SU-DHL-6 (cell line): ENCODE measurements at regions not wholly inside any gene's neighbourhood (a gene's known extent, or its start where the extent isn't known, plus 50 kb on each side); places are given as distances from the start of the nearest gene placed in this dataset.

ENCODE experiments used
- H2AFZ ChIP-seq: fragments of 200-600 bp; sonication (generic); 2 replicates; pipeline ENCODE4 v1.6.1; 2014; ENCODE audit warnings: low read depth, mild to moderate bottlenecking, moderate library complexity, mixed read lengths, antibody characterized with exemption, low read length; ENCODE audit not compliant: severe bottlenecking
- H3F3A ChIP-seq: fragments of 200-600 bp; shearing (Covaris generic); 2 replicates; pipeline ENCODE4 v1.6.0; 2016; ENCODE audit warnings: antibody characterized with exemption, mild to moderate bottlenecking; ENCODE audit not compliant: insufficient read depth
- H3K27ac ChIP-seq: fragments of 200-600 bp; sonication (generic); 2 replicates; pipeline ENCODE4 v1.5.1; 2016; ENCODE audit warnings: low read depth, mild to moderate bottlenecking, low read length, moderate library complexity, mixed read lengths
- H3K27me3 ChIP-seq: fragments of 200-600 bp; sonication (generic), shearing (Covaris generic); 2 replicates; pipeline ENCODE4 v1.6.0; 2014; ENCODE audit warnings: mild to moderate bottlenecking, low read length
- H3K36me3 ChIP-seq: fragments of 200-600 bp; sonication (generic); 2 replicates; pipeline ENCODE4 v1.6.1; 2014; ENCODE audit warnings: mild to moderate bottlenecking, low read length, mixed read lengths
- H3K4me2 ChIP-seq: fragments of 300-600, 200-600 bp; shearing (Covaris generic), sonication (generic); 2 replicates; pipeline ENCODE4 v1.6.0; 2014; ENCODE audit warnings: low read length, low read depth, mild to moderate bottlenecking; ENCODE audit not compliant: poor library complexity, severe bottlenecking
- H3K4me3 ChIP-seq: fragments of 200-600 bp; sonication (generic); 2 replicates; pipeline ENCODE4 v1.5.1; 2014; ENCODE audit warnings: antibody characterized with exemption, low read length, mild to moderate bottlenecking, mixed read lengths; ENCODE audit not compliant: insufficient read depth, poor library complexity, severe bottlenecking
- H3K79me2 ChIP-seq: fragments of 200-600 bp; sonication (generic); 2 replicates; pipeline ENCODE4 v1.6.1; 2014; ENCODE audit warnings: mild to moderate bottlenecking, low read length, moderate library complexity; ENCODE audit not compliant: insufficient read depth
- H3K9ac ChIP-seq: fragments of 200-600 bp; sonication (generic); 2 replicates; pipeline ENCODE4 v1.7.0; 2014; ENCODE audit warnings: mild to moderate bottlenecking, low read length
- H3K9me2 ChIP-seq: fragments of 200-600 bp; sonication (generic); replicated peaks from 2 replicates; pipeline ENCODE4 v1.6.1; 2014; ENCODE audit warnings: low read length; ENCODE audit not compliant: insufficient read depth
- H3K9me3 ChIP-seq: fragments of 200-600 bp; sonication (generic); 2 replicates; pipeline ENCODE4 v1.6.1; 2014; ENCODE audit warnings: low read length, mixed read lengths; ENCODE audit not compliant: insufficient read depth
- H4K20me1 ChIP-seq: fragments of 200-600 bp; sonication (generic); 2 replicates; pipeline ENCODE4 v1.6.1; 2014; ENCODE audit warnings: low read depth, mild to moderate bottlenecking, antibody characterized with exemption, low read length, moderate library complexity, mixed read lengths
- CTCF ChIP-seq: fragments of 200-600 bp; sonication (generic); IDR thresholded peaks from one replicate; pipeline ENCODE4 v1.5.1; 2017; ENCODE audit warnings: antibody characterized with exemption, mild to moderate bottlenecking, low read length, moderate library complexity; ENCODE audit not compliant: insufficient read depth, poor library complexity, severe bottlenecking
- EZH2phosphoT487 ChIP-seq: fragments of 200-600 bp; sonication (generic), shearing (Covaris generic); conservative IDR thresholded peaks from 2 replicates; pipeline ENCODE4 v1.6.1; 2018; ENCODE audit warnings: mild to moderate bottlenecking, antibody characterized with exemption, low read length, moderate library complexity, mixed read lengths

GRCh38 chr20:43846516-43846905 lies 68.1 kb upstream of the TOX2 start:
- H3K4me3 ChIP-seq = no peak overlapping the region
- no peak overlapping the region for H3K27ac ChIP-seq
- TF ChIP-seq EZH2phosphoT487 = no peak
- TF ChIP-seq CTCF = no peak
- H4K20me1 ChIP-seq = no peaks in the 10 kb centered on the region
- no peaks in the 10 kb centered on the region for H3F3A ChIP-seq
- H3K9me3 ChIP-seq = no peaks in the 10 kb centered on the region
- no peak overlapping the region for H3K9ac ChIP-seq
- no peaks in the 10 kb centered on the region for H3K9me2 ChIP-seq
- no peaks in the 10 kb centered on the region for H3K79me2 ChIP-seq
- H3K4me2 ChIP-seq = no peak overlapping the region
- no peak overlapping the region for H2AFZ ChIP-seq
- H3K27me3 ChIP-seq = no peaks in the 10 kb centered on the region
- no peaks in the 10 kb centered on the region for H3K36me3 ChIP-seq

- no peak overlapping the region for H3K4me3 ChIP-seq
- no peaks in the 10 kb centered on the region for H3K79me2 ChIP-seq
- no peak overlapping the region for H3K9ac ChIP-seq
- H4K20me1 ChIP-seq = no peaks in the 10 kb centered on the region
- no peaks in the 10 kb centered on the region for H3K9me2 ChIP-seq
- no peaks in the 10 kb centered on the region for H3K9me3 ChIP-seq
- no peaks in the 10 kb centered on the region for H3K27me3 ChIP-seq
- H3K27ac ChIP-seq = no peak overlapping the region
- H3K4me2 ChIP-seq = no peak overlapping the region
- H2AFZ ChIP-seq = no peak overlapping the region
- no peaks in the 10 kb centered on the region for H3K36me3 ChIP-seq
- H3F3A ChIP-seq = no peaks in the 10 kb centered on the region
- no peak for TF ChIP-seq CTCF
- no peak for TF ChIP-seq EZH2phosphoT487
Measured at GRCh38 chr20:43844778-43845614, 69.7 kb upstream of the TOX2 start.

- no peak overlapping the region for H3K27ac ChIP-seq
Measured at GRCh38 chr20:43843965-43844660, 70.5 kb upstream of the TOX2 start.

More at GRCh38 chr20:43843965-43844660, 70.5 kb upstream of the TOX2 start:
- Histone ChIP-seq H3K27me3 (no peaks in the 10 kb centered on the region), H3K36me3 (no peaks in the 10 kb centered on the region), H3F3A (no peaks in the 10 kb centered on the region), H2AFZ (no peak overlapping the region), H3K9me3 (no peaks in the 10 kb centered on the region), H3K4me2 (no peak overlapping the region), H4K20me1 (no peaks in the 10 kb centered on the region), H3K9me2 (no peaks in the 10 kb centered on the region), H3K4me3 (no peak overlapping the region), H3K79me2 (no peaks in the 10 kb centered on the region), H3K9ac (no peak overlapping the region)
- TF ChIP-seq EZH2phosphoT487 = no peak
